CD1c-positive myeloid dendritic cell (primary cell): ENCODE measurements at regions not wholly inside any gene's neighbourhood (a gene's known extent, or its start where the extent isn't known, plus 50 kb on each side); places are given as distances from the start of the nearest gene placed in this dataset.
"Not testable (repeated sequence)": the region's sequence is repeated elsewhere in the genome, so short reads cannot be mapped to it uniquely, and the experiment has no call there.

ENCODE experiments used
- DNase-seq: peaks from one replicate; pipeline ENCODE4 v3.0.0-alpha.2; 2016; ENCODE audit errors: extremely low spot score

DNA sequence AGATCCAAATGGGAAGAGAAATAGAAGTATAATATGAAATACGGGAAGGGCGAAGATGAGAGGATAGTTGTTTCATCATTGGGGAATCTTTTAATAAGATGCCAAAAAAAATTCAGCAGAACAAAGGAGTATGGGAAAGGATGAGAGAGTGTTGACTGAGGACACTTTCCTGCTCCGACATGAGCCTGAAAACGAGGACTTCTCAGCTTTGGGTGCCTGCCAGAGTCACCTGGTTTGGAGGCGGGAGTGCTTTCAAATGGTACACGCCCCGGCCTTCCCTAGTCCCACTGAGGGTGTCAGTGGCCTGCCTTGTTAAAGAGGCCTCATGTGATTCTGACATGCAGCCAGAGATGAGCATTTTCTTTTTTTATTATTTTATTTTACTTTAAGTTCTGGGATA is 250.9 kb downstream of the ANKRD60 start:
- DNase-seq: no peak

DNA sequence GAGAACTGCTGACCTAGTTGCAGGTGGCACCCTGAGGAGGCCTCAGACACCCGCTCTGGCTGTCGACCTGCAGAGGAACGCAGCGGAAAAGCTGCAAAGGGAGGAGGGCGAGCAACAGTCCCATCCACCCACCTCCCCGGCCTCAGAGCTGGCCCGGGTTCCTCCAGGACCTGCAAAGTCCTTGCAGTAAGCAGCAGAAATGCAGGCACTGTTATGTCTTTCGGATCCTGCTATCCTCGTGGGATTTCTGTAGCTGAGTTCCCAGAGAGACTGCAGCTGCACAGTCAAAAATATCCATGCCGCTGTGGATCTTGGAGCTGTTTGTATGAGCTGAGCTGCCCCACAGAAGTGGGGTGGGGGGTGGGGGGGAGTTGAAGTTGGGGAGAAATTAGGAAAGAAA is 251.3 kb downstream of the ANKRD60 start:
- no peak for DNase-seq

DNA sequence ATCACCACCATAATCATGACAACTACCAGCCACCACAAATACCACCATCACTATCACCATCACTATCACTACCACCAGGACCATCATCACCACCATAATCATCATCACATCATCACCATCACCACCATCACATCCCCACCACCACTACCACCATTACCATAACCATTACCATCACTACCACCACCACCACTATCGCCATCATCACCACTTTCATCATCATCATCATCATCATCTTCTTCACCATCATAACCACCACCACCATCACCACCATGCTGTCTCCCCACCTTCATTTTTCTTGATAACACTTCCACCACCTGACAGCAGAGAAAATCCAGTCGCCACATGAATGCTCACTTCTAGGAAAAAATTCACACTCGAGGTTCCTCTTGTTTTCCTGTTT is 253.6 kb downstream of the ANKRD60 start:
- no peak for DNase-seq

GRCh38 chr20:57973886-57974285 is 254.6 kb downstream of the ANKRD60 start:
- DNase-seq: no peak

DNA sequence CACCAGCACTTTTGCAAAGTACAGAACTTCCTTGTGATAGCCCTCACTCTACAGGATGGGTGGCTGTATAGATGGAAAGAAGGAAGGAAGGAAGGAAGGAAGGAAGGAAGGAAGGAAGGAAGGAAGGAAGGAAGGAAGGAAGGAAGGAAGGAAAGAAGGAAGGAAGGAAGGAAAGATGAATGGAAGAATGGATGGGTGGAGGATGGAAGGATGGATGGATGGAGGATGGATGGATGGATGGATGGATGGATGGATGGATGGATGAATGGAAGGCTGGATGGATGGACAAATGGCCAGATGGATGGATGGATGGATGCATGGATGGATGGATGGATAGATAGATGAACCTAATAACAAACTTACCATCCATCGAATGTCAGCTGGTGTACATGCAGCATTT is 256.9 kb downstream of the ANKRD60 start:
- not testable (repeated sequence) for DNase-seq

DNA sequence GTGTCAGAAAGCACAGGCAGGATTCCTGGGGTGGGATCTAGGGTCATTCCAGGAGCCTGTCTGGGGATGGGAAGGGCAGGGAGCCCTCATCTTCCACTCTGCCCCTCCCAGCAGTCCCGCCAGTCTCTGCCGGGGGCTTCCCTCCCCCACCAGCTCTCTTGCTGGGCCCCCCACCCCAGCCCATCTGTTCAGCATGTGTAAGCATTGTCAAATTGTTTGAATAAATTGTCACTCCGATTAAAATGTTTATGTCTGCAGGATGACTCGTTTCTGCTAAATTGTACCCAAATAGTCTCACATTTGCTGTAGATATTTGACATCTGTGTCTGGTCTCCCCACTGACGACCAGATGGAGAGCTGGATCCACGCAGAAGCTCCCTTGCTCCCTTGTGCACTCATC is 257.6 kb downstream of the ANKRD60 start:
- no peak for DNase-seq

DNA sequence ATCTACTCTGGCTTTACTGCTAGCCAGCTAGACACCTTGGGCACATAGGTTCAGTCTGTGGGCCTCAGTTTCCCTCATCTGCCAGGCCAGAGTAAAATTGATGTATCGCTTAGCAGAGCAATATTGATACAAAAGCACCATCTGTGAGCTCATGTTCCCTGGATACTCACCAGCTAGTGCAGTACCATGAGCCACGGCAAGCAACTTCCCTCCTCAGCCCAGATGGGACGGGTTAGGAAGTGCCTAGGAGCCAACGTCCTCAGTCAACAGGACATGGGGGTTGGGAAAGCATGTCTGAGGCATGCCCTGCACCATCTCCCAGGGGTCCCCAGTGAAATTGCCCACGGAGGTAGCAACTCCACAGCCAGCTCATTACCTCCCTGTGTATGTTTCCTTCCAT is 258.3 kb downstream of the ANKRD60 start:
- DNase-seq: no peak

- no peak for DNase-seq
Observed at GRCh38 chr20:57968120-57968519, 258.3 kb upstream of the PMEPA1 start.

DNA sequence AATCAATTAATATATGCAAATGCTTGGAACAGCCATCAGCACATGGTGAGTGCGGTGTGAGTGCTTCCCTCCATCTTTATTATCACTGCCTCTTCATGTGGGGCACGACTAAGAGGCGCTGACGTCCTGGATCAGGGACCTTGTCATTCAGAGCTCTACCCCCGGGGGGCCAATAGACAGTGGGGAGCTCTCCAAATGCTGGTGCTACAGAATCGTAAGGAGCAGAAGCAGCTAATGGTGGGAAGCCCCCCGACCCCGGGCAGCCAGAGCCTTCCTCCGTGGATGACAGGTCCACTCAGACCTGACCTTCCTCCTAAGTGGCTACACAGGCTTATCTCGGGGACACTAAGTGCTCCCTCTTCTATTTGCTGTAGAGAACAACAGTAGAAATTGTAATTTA is 257.5 kb upstream of the PMEPA1 start:
- no peak for DNase-seq

GRCh38 chr20:57966620-57967019 is 256.8 kb upstream of the PMEPA1 start:
- DNase-seq: no peak

DNA sequence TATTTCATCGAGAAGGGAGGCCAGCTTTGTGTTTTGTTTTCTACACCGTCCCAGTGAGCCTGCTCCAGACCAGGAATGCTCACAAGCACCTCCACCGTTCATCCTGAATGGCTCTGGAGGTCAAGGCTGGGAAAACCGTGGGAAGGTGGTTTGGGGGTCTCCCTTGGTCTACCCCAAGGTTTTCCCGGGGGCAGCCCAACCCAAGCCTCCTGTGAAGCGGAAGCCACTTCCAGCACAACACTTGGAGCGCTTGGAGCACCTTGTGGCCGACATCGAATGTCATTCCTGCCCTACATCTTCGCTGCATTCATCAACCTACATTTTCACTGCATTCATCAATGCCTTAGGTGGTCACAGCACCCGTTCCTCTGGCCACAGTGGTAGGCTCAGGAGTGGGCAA is 255.6 kb upstream of the PMEPA1 start:
- DNase-seq: no peak

GRCh38 chr20:57964011-57964862 is 254.4 kb upstream of the PMEPA1 start:
- DNase-seq: no peak

- no peak for DNase-seq
Observed at GRCh38 chr20:57960803-57961575, 251.2 kb upstream of the PMEPA1 start.

DNA sequence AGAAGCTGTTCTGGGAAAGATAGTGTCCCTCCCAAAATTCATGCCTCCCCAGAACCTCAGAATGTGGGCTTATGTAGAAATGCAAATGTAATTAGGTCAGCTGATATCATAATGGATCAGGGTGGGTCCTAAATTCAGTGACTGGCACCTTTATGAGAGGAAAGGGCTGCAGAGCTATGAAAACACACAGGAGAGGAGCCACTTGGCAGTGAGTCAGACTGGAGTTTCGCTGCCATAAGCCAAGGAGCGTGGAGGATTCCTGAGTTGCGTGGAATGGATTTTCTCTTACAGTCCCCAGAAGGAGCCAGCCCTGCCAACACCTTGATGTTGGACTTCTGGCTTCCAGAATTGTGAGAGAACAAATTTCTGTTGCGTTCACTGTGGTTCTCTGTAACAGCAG is 249.8 kb upstream of the PMEPA1 start:
- DNase-seq: no peak

- DNase-seq: no peak
Observed at GRCh38 chr20:57959018-57959417, 249.2 kb upstream of the PMEPA1 start.

- DNase-seq: no peak
Observed at GRCh38 chr20:57958050-57958420, 248.2 kb upstream of the PMEPA1 start.

DNA sequence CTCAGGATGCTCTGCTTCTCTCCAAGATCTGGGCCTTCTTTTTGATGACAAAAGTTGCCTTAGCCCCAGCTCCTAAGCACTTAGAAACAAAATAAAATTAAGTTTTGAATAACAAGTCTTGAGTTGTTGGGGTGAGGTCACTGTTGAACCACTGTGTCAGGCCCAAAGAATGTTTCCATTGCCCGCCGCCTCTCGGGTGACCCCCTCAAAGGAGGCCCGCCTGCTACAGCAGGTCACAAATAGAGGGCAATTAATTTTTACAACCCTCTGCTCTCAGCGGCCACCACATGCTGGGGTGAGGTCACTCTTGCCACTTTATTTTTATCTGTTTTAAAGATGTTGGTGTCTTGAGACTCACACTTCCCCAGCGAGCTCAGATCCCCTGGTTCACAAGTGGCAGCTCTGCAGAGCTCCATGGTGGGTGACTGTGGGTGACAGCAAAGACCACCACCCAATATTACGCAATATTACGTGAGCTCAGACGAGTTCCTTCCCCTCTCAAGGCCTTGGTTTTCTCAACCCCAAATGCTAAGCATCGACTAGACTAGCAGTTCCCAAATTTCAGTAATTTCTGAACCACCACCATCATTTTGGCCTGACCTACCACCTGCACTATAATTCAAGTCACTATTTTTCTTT is 247.7 kb upstream of the PMEPA1 start:
- DNase-seq: no peak

GRCh38 chr20:57953638-57954037 is 243.8 kb upstream of the PMEPA1 start:
- DNase-seq: peak; percentile 32

- no peak for DNase-seq
Observed at GRCh38 chr20:57952136-57952535, 242.3 kb upstream of the PMEPA1 start.

GRCh38 chr20:57951549-57951948 is 241.7 kb upstream of the PMEPA1 start:
- DNase-seq: no peak

DNA sequence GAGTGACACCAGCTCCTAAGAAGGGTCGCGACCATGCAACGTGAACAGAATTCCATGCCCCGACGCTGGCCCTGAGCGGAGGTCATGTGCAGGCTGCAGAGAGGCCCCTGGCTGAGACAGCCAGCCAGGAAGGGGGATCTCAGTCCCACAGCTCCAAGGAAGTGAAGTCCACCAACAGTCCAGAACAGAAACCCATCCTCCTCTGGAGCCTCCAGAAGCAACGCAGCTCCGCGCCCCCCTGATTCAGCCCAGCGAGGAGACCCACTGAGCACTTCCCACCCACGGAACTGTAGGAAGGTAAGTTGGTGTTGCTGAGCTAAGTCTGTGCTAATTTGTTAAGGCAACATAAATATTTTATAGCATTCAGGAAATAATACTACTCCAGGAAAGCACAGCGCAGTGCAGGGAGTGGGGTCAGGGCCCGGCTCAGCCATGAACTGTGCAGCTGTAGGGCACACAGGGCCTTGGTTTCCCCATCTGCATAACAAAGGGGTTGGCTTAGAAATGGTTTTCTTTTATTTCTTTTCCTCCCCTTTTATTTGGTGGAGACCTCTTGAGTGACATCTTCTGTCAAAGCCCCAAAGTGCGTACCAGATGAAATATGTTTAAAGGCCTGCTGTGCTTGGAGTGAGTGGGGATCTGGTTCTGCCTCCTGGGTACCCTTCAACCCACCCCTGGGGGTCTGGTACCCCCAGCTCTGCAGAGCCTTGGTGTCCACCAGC is 241.1 kb upstream of the PMEPA1 start:
- DNase-seq: no peak
